Activated B cell treated with CpG ODN at 0.5 μM for 24 hours (primary cell): ENCODE measurements at regions not wholly inside any gene's neighbourhood (a gene's known extent, or its start where the extent isn't known, plus 50 kb on each side); places are given as distances from the start of the nearest gene placed in this dataset.
"Not testable (repeated sequence)": the region's sequence is repeated elsewhere in the genome, so short reads cannot be mapped to it uniquely, and the experiment has no call there.

Experiments used
- ATAC-seq: fragments of 200-7000 bp; cut with Tn5 transposase; one replicate; pipeline ENCODE4 v1.10.0; 2021; ENCODE audit warnings: low read depth, mild to moderate bottlenecking, moderate library complexity
- CTCF ChIA-PET: fragments of 350-600 bp; sonication (Branson Sonifier 250); formaldehyde crosslinking; loops from one replicate; lab custom pipeline; 2021; ENCODE audit warnings: antibody characterized with exemption; lab: Charles Lee
- POLR2A ChIA-PET: fragments of 350-600 bp; sonication (Branson Sonifier 250); formaldehyde crosslinking; loops from one replicate; lab custom pipeline; 2021; ENCODE audit warnings: antibody characterized with exemption; lab: Charles Lee
- DNase-seq: peaks from one replicate; pipeline ENCODE4 v3.0.0; 2022
- H3K27ac Mint-ChIP-seq: one replicate; pipeline ENCODE4 v1.8.0; 2020; ENCODE audit warnings: mixed read lengths
- H3K27me3 Mint-ChIP-seq: one replicate; pipeline ENCODE4 v1.8.0; 2021; ENCODE audit warnings: mixed read lengths
- H3K36me3 Mint-ChIP-seq: one replicate; pipeline ENCODE4 v1.8.0; 2021; ENCODE audit warnings: low read depth, mixed read lengths
- H3K4me1 Mint-ChIP-seq: one replicate; pipeline ENCODE4 v1.8.0; 2021; ENCODE audit warnings: mixed read lengths
- H3K4me3 Mint-ChIP-seq: one replicate; pipeline ENCODE4 v1.8.0; 2020; ENCODE audit warnings: mild to moderate bottlenecking, mixed read lengths
- H3K9me3 Mint-ChIP-seq: one replicate; pipeline ENCODE4 v1.8.0; 2020; ENCODE audit warnings: mixed read lengths
- intact Hi-C: fragments of 100-400 bp; cut with micrococcal nuclease; formaldehyde crosslinking; loops from one replicate; pipeline ENCODE4 v1.15.1; 2024
- TF ChIP-seq, protein P1 (sequence below): fragments of 200-600 bp; IDR thresholded peaks from one replicate; pipeline ENCODE4 v1.8.0; 2022; ENCODE audit warnings: antibody characterized with exemption, mild to moderate bottlenecking

DNA sequence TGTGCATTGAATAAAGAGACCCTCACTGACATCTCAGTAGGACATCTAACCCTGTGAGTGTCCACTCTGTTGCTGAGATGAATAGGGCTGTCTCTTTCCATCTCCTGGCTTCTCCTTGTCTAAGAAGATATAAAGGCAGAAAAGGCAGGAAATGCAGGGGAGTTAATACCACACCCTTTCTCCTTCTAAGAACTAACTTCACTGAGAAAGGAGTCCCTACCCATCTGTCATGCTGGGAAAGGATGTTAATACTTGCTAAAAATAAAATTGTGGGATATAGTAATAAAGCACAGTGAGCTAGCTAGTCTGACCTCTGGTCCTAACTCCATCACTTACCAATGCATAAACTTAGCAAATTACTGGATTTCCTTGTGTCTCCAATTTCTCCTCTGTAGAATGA, 213.9 kb upstream of the FIGN start:
- no peaks in the 10 kb centered on the region for H3K36me3 Mint-ChIP-seq
- TF ChIP-seq, protein P1, sequence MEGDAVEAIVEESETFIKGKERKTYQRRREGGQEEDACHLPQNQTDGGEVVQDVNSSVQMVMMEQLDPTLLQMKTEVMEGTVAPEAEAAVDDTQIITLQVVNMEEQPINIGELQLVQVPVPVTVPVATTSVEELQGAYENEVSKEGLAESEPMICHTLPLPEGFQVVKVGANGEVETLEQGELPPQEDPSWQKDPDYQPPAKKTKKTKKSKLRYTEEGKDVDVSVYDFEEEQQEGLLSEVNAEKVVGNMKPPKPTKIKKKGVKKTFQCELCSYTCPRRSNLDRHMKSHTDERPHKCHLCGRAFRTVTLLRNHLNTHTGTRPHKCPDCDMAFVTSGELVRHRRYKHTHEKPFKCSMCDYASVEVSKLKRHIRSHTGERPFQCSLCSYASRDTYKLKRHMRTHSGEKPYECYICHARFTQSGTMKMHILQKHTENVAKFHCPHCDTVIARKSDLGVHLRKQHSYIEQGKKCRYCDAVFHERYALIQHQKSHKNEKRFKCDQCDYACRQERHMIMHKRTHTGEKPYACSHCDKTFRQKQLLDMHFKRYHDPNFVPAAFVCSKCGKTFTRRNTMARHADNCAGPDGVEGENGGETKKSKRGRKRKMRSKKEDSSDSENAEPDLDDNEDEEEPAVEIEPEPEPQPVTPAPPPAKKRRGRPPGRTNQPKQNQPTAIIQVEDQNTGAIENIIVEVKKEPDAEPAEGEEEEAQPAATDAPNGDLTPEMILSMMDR: no peak
- no peak for DNase-seq
- POLR2A ChIA-PET: no interaction called here
- no peak overlapping the region for H3K4me3 Mint-ChIP-seq
- no peaks in the 10 kb centered on the region for H3K4me1 Mint-ChIP-seq
- H3K27me3 Mint-ChIP-seq: no peaks in the 10 kb centered on the region
- no peaks in the 10 kb centered on the region for H3K9me3 Mint-ChIP-seq
- ATAC-seq: no peak
- intact Hi-C loops: no loop called here
- CTCF ChIA-PET: no interaction called here
- no peak overlapping the region for H3K27ac Mint-ChIP-seq

DNA sequence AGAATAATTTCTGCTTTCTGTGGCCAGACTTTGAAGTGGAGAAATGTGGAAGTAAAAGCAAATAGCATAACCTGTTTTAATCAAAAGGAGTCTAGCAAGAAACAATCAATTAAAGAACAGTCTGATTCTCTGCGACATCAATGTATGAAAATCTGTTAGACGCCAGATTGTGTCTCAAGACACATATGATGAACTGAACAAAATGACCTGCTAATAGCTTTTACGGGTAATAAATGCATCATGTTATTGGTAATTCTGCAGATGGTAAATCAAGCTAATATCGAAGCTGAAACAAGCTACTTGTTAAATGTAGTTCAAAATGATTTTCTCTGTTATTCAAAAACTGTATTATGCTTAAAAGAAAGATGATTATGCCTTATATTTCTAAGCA, 208.5 kb upstream of the FIGN start:
- TF ChIP-seq, protein P1: no peak
- H3K27ac Mint-ChIP-seq: no peak overlapping the region
- no peak overlapping the region for H3K4me3 Mint-ChIP-seq
- POLR2A ChIA-PET: no interaction called here
- H3K27me3 Mint-ChIP-seq: no peaks in the 10 kb centered on the region
- no peak for DNase-seq
- no peaks in the 10 kb centered on the region for H3K4me1 Mint-ChIP-seq
- CTCF ChIA-PET: interaction anchor here (0.7 kb wide), 1 partner anchor 36 kb away, joined by 3 read pairs; no protein-coding TSS in a partner anchor
- ATAC-seq: no peak
- H3K9me3 Mint-ChIP-seq: no peaks in the 10 kb centered on the region
- intact Hi-C loops: no loop called here
- H3K36me3 Mint-ChIP-seq: no peaks in the 10 kb centered on the region

DNA sequence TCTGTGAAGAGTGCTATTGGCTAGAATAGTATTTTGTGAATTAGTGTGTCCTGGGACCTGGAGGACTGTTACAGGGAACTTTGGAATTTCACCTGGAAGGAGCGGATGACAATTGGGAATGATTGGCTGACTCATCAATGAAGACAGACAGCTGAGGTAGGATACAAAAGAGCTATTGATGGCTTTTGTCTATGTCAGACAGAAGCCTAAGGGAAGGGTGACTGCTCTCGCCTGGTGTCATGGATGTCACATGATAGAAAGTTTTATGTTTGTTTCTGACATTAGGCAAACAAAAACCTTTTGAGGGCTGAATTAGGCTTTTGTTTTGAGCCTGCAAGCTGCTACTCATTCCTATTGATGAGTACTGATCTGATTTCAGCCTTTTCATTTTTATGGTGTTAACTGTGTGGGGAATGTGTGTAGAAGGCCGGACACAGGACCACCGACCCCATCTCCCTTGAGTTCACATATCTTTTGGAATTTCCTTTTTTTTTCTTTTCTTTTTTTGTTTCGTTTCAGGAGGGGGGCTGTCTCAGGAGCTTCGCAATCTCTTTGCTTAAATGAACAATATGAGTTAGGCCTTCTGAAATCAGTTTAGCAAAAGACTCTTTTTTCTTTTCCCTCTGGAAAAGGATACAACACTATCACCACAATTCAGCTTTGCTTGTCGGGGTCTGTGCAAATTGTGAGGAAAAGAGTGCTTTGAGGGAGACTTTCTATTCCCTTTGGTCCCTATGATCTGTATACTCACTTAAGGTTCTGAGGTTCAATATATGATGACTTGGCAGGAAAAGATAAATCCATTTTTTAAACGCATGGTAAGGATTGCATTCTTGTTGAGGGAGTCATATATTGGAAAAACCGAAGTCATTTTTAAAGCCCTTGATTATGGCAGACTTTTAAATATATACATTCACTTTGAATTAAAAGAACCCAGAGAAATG, 207.9 kb upstream of the FIGN start:
- Mint-ChIP-seq H3K36me3 (no peaks in the 10 kb centered on the region), H3K4me3 (no peak overlapping the region), H3K4me1 (no peaks in the 10 kb centered on the region), H3K27me3 (no peaks in the 10 kb centered on the region), H3K27ac (no peak overlapping the region), H3K9me3 (no peaks in the 10 kb centered on the region)
- CTCF ChIA-PET: interaction anchor here (0.7 kb wide), 1 partner anchor 36 kb away, joined by 3 read pairs; no protein-coding TSS in a partner anchor
- intact Hi-C loops: no loop called here
- TF ChIP-seq, protein P1: no peak
- ATAC-seq: no peak
- POLR2A ChIA-PET: no interaction called here
- no peak for DNase-seq

DNA sequence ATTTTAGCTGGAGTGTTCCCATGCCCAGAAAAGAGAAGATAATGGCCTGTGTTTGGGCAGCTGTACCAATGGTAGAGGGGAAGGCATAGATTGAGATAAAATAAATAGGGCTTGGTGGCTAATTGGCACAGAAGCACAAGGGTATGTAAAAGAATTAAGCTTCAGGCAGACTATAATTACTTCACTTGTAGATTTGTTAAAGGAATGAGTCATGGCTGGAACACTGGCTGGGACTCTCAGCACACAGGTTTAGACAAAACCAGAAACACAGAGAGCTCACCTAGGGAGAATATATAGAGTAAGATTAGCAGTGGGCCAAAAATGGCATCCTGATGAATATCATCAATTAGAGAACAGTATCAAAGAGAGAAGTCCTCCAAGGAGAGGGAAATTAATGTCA, 198.3 kb upstream of the FIGN start:
- POLR2A ChIA-PET: no interaction called here

DNA sequence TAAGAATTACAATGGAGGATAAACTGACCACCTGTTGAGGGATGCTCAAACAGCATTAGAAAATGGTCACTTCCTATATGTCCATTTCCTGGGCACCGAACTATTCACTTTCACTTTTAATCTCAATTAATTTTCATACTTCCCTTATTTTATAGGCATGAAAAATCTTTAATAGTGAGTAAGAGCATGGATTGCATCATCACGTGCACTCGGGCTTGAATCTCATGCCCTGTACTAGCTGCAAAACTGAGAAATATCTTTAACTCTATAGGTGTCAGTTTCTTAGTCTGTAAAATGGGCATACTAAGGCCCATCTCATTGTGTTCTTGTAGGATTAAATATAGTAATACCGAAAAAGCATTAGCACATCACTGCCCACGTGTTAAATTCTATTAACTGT, 183.9 kb upstream of the FIGN start:
- H3K27me3 Mint-ChIP-seq: no peaks in the 10 kb centered on the region
- ATAC-seq (no peak), DNase-seq (no peak)
- POLR2A ChIA-PET: no interaction called here
- H3K9me3 Mint-ChIP-seq: no peaks in the 10 kb centered on the region
- H3K27ac Mint-ChIP-seq: no peak overlapping the region
- H3K4me1 Mint-ChIP-seq: no peaks in the 10 kb centered on the region
- no peak overlapping the region for H3K4me3 Mint-ChIP-seq
- intact Hi-C loops: no loop called here
- CTCF ChIA-PET: no interaction called here
- TF ChIP-seq, protein P1: no peak
- no peaks in the 10 kb centered on the region for H3K36me3 Mint-ChIP-seq

More for the DNA sequence above, 198.3 kb upstream of the FIGN start:
- no peaks in the 10 kb centered on the region for H3K4me1 Mint-ChIP-seq
- TF ChIP-seq, protein P1: no peak
- CTCF ChIA-PET: no interaction called here
- DNase-seq (no peak), ATAC-seq (no peak)
- H3K27me3 Mint-ChIP-seq: no peaks in the 10 kb centered on the region
- no peaks in the 10 kb centered on the region for H3K9me3 Mint-ChIP-seq
- no peaks in the 10 kb centered on the region for H3K36me3 Mint-ChIP-seq
- no peak overlapping the region for H3K27ac Mint-ChIP-seq
- intact Hi-C loops: no loop called here
- no peak overlapping the region for H3K4me3 Mint-ChIP-seq

DNA sequence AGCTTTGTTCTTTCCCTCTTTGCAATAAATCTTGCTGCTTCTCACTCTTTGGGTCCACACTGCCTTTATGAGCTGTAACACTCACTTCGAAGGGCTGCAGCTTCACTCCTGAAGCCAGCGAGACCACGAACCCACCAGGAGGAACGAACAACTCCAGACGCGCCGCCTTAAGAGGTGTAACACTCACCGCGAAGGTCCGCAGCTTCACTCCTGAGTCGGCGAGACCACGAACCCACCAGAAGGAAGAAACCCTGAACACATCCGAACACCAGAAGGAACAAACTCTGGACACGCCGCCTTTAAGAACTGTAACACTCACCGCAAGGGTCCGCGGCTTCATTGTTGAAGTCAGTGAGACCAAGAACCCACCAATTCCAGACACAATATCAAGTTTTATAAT, 178.7 kb upstream of the FIGN start:
- CTCF ChIA-PET, H3K4me1 Mint-ChIP-seq: not testable (repeated sequence)

DNA sequence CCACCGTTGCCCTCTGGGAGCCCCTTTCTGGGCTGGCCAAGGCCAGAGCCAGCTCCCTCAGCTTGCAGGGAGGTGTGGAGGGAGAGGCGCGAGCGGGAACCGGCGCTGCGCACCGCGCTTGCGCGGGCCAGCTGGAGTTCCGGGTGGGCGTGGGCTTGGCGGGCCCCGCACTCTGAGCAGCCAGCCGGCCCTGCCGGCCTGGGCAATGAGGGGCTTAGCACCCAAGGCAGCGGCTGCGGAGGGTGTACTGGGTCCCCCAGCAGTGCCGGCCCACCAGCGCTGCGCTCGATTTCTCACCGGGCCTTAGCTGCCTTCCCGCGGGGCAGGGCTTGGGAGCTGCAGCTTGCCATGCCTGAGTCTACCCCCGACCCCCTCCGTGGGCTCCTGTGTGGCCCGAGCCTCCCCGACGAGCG, 177.7 kb upstream of the FIGN start:
- CTCF ChIA-PET, H3K9me3 Mint-ChIP-seq, H3K4me3 Mint-ChIP-seq, H3K36me3 Mint-ChIP-seq, H3K27me3 Mint-ChIP-seq, H3K4me1 Mint-ChIP-seq, H3K27ac Mint-ChIP-seq, ATAC-seq, intact Hi-C loops, POLR2A ChIA-PET, DNase-seq: not testable (repeated sequence)

More for the DNA sequence above, 178.7 kb upstream of the FIGN start:
- ATAC-seq, H3K9me3 Mint-ChIP-seq, H3K27ac Mint-ChIP-seq, H3K36me3 Mint-ChIP-seq, POLR2A ChIA-PET, intact Hi-C loops, DNase-seq, H3K4me3 Mint-ChIP-seq, H3K27me3 Mint-ChIP-seq: not testable (repeated sequence)
